ENCODE measurements at regions not wholly inside any gene's neighbourhood (a gene's known extent, or its start where the extent isn't known, plus 50 kb on each side); places are given as distances from the start of the nearest gene placed in this dataset.

DNA sequence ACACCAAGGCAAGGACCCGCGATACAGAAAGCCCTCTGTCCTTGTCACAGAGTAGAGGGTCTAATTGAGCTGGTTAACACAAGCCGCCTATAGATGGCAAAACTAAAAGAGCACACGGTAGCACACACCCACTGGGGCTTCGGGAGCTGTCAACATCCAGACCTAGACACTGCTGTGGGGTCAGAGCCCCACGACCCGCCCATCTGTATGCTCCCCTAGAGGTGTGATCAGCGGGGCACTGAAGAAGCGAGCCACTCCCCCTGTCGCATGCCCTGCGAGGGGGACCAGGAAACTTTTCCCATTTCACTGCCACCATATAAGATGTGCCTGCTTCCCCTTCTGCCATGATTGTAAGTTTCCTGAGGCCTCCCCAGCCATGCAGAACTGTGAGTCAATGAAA lies 1255.8 kb upstream of the CDH8 start:
- TF ChIP-seq, protein P1, sequence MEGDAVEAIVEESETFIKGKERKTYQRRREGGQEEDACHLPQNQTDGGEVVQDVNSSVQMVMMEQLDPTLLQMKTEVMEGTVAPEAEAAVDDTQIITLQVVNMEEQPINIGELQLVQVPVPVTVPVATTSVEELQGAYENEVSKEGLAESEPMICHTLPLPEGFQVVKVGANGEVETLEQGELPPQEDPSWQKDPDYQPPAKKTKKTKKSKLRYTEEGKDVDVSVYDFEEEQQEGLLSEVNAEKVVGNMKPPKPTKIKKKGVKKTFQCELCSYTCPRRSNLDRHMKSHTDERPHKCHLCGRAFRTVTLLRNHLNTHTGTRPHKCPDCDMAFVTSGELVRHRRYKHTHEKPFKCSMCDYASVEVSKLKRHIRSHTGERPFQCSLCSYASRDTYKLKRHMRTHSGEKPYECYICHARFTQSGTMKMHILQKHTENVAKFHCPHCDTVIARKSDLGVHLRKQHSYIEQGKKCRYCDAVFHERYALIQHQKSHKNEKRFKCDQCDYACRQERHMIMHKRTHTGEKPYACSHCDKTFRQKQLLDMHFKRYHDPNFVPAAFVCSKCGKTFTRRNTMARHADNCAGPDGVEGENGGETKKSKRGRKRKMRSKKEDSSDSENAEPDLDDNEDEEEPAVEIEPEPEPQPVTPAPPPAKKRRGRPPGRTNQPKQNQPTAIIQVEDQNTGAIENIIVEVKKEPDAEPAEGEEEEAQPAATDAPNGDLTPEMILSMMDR (IDR thresholded peaks at IDR 0.05), result no peak
- TF ChIP-seq POLR2A (IDR thresholded peaks at IDR 0.05), result no peak
